ENCODE measurements at regions not wholly inside any gene's neighbourhood (a gene's known extent, or its start where the extent isn't known, plus 50 kb on each side); places are given as distances from the start of the nearest gene placed in this dataset.

DNA sequence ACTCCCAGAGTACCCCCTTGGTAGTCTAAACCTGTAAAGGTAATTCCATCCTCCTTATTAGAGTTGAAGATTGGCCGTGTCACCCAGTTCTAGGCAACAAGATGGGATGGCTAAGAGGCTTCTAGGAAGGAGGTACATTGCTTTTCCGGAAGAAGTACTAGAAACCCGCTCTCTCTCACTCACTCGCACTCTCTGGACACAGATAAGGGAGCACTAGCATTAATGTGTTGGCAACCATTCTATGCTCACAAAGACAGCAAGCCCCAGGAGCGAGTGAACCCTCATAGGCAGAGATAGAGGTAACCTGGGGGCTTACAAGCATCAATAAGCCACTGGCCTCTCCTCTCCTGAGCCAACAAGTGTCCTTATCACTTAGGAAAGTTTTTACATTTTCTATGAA is 503.2 kb upstream of the JARID2 start:
- no peaks in the 10 kb centered on the region for H3K36me3 ChIP-seq (ENCODE audit: control insufficient read depth, low read length)
- H3K4me2 ChIP-seq (ENCODE audit: low read length): no peak overlapping the region
- TF ChIP-seq, protein P1, sequence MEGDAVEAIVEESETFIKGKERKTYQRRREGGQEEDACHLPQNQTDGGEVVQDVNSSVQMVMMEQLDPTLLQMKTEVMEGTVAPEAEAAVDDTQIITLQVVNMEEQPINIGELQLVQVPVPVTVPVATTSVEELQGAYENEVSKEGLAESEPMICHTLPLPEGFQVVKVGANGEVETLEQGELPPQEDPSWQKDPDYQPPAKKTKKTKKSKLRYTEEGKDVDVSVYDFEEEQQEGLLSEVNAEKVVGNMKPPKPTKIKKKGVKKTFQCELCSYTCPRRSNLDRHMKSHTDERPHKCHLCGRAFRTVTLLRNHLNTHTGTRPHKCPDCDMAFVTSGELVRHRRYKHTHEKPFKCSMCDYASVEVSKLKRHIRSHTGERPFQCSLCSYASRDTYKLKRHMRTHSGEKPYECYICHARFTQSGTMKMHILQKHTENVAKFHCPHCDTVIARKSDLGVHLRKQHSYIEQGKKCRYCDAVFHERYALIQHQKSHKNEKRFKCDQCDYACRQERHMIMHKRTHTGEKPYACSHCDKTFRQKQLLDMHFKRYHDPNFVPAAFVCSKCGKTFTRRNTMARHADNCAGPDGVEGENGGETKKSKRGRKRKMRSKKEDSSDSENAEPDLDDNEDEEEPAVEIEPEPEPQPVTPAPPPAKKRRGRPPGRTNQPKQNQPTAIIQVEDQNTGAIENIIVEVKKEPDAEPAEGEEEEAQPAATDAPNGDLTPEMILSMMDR (IDR thresholded peaks at IDR 0.05; ENCODE audit: low read depth, low read length, poor library complexity, severe bottlenecking): no peak
- no peak for TF ChIP-seq EZH2phosphoT487 (IDR thresholded peaks at IDR 0.05; ENCODE audit: borderline replicate concordance, low read length)
- no peaks in the 10 kb centered on the region for H3K9me3 ChIP-seq (ENCODE audit: control insufficient read depth, insufficient read depth, low read length)
- no peaks in the 10 kb centered on the region for H3K9me2 ChIP-seq (replicated peaks; ENCODE audit: control insufficient read depth, low read length)
- H4K20me1 ChIP-seq (ENCODE audit: control insufficient read depth, insufficient read depth, low read depth, low read length): no peaks in the 10 kb centered on the region
- H3K4me3 ChIP-seq (ENCODE audit: low read length): no peak overlapping the region
- H3F3A ChIP-seq (ENCODE audit: control insufficient read depth, insufficient read depth): no peaks in the 10 kb centered on the region
- no peak overlapping the region for H3K27ac ChIP-seq (ENCODE audit: low read depth, low read length)
- H3K27me3 ChIP-seq (ENCODE audit: control insufficient read depth, low read length): peaks cover 5% of the 10 kb centered on the region; the same call in 1 of the 2 replicates
- H3K79me2 ChIP-seq (ENCODE audit: control insufficient read depth, low read length): no peaks in the 10 kb centered on the region
- H3K4me1 ChIP-seq (ENCODE audit: control insufficient read depth, low read length): peaks cover 14% of the 10 kb centered on the region

DNA sequence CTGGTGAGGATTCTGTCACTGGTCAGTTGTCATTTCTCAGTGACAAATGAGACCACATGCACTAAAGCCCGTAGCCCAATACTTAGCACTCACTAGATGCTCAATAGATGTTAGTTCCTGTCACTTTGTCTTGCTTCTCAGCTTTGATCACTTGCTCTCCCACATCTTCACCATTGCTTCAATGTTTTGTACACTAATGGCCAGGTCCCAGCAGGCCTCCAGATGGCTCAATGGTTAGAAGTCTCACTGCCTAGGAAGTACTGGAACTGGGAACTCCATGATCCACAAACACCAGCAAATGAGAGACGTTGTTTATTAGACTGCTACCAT is 502.8 kb upstream of the JARID2 start:
- no peak overlapping the region for H3K27ac ChIP-seq (ENCODE audit: low read depth, low read length)
- H3K9me3 ChIP-seq (ENCODE audit: control insufficient read depth, insufficient read depth, low read length): no peaks in the 10 kb centered on the region
- no peaks in the 10 kb centered on the region for H3K36me3 ChIP-seq (ENCODE audit: control insufficient read depth, low read length)
- TF ChIP-seq, protein P1 (IDR thresholded peaks at IDR 0.05; ENCODE audit: low read depth, low read length, poor library complexity, severe bottlenecking): no peak
- TF ChIP-seq EZH2phosphoT487 (IDR thresholded peaks at IDR 0.05; ENCODE audit: borderline replicate concordance, low read length): no peak
- H3K4me1 ChIP-seq (ENCODE audit: control insufficient read depth, low read length): peaks cover 13% of the 10 kb centered on the region
- H3F3A ChIP-seq (ENCODE audit: control insufficient read depth, insufficient read depth): no peaks in the 10 kb centered on the region
- H3K4me2 ChIP-seq (ENCODE audit: low read length): no peak overlapping the region
- H3K27me3 ChIP-seq (ENCODE audit: control insufficient read depth, low read length): peaks cover 9% of the 10 kb centered on the region; the same call in 1 of the 2 replicates
- no peaks in the 10 kb centered on the region for H3K9me2 ChIP-seq (replicated peaks; ENCODE audit: control insufficient read depth, low read length)
- no peaks in the 10 kb centered on the region for H3K79me2 ChIP-seq (ENCODE audit: control insufficient read depth, low read length)
- no peak overlapping the region for H3K4me3 ChIP-seq (ENCODE audit: low read length)
- no peaks in the 10 kb centered on the region for H4K20me1 ChIP-seq (ENCODE audit: control insufficient read depth, insufficient read depth, low read depth, low read length)

DNA sequence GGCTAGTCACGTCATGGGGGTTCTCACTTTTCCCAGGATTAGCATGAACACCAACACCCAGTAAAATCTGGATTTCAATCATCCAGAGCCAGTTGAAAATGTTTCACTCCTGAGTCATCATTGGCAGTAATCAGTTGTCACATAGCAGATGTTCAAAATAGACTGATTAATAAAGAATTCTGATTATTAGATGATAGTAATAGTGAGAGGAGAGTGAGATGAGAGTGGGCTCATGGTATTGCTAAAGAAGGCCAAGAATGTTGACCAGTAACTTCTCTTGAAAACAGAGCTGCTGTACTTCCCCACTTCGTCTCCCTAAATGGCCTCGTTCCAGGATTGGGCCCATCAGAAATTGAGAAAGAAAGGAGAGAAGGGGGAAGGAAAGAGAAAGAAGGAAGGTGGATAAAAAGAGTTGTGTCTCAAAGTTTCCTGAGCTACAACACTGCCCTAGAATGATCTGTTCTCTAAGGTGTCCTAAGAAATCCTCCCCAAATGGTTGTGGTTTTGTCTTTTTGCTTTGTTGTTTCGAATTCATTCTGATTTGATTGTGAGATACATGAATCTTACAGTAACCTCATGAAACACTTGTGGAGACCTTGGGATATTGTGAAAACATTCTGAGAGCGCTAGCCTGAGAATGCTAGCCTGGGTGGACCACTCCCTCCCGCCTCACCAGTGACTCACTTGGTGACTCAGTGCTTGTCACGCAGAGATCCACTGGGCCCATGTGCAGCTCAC is 502.2 kb upstream of the JARID2 start:
- H4K20me1 ChIP-seq (ENCODE audit: control insufficient read depth, insufficient read depth, low read depth, low read length): no peaks in the 10 kb centered on the region
- no peaks in the 10 kb centered on the region for H3F3A ChIP-seq (ENCODE audit: control insufficient read depth, insufficient read depth)
- peaks cover 8% of the 10 kb centered on the region for H3K4me1 ChIP-seq (ENCODE audit: control insufficient read depth, low read length)
- peaks cover 12% of the 10 kb centered on the region; the same call in 1 of the 2 replicates for H3K27me3 ChIP-seq (ENCODE audit: control insufficient read depth, low read length)
- no peak for TF ChIP-seq EZH2phosphoT487 (IDR thresholded peaks at IDR 0.05; ENCODE audit: borderline replicate concordance, low read length)
- TF ChIP-seq, protein P1 (IDR thresholded peaks at IDR 0.05; ENCODE audit: low read depth, low read length, poor library complexity, severe bottlenecking): no peak
- H3K27ac ChIP-seq (ENCODE audit: low read depth, low read length): no peak overlapping the region
- no peaks in the 10 kb centered on the region for H3K9me2 ChIP-seq (replicated peaks; ENCODE audit: control insufficient read depth, low read length)
- no peaks in the 10 kb centered on the region for H3K9me3 ChIP-seq (ENCODE audit: control insufficient read depth, insufficient read depth, low read length)
- no peak overlapping the region for H3K4me3 ChIP-seq (ENCODE audit: low read length)
- no peaks in the 10 kb centered on the region for H3K79me2 ChIP-seq (ENCODE audit: control insufficient read depth, low read length)
- no peak overlapping the region for H3K4me2 ChIP-seq (ENCODE audit: low read length)
- no peaks in the 10 kb centered on the region for H3K36me3 ChIP-seq (ENCODE audit: control insufficient read depth, low read length)
